ENCODE measurements at regions not wholly inside any gene's neighbourhood (a gene's known extent, or its start where the extent isn't known, plus 50 kb on each side); places are given as distances from the start of the nearest gene placed in this dataset.

- TF ChIP-seq CTCF (conservative IDR thresholded peaks at IDR 0.05; ENCODE audit: low read depth, low read length), result no peak
- no peak for TF ChIP-seq EZH2 (IDR thresholded peaks at IDR 0.05; ENCODE audit: low read length, unreplicated experiment)
Measured at GRCh38 chr2:195413944-195414343, 243.1 kb upstream of the SLC39A10 start.
